Spinal cord (tissue), 9 donors: ENCODE measurements at regions not wholly inside any gene's neighbourhood (a gene's known extent, or its start where the extent isn't known, plus 50 kb on each side); places are given as distances from the start of the nearest gene placed in this dataset.
A peak's percentile ranks its signal among the peaks of the same experiment; 100 is the strongest.

Source experiments
- DNase-seq, 6 donors: peaks; one replicate each; pipeline versions ENCODE4 v3.0.0 to v3.0.0-alpha.2; 2013 to 2015; ENCODE audit warnings: low spot score in 6 of 6, low read depth in 4 of 6
- H3K27ac ChIP-seq: one replicate; pipeline ENCODE4 v1.5.1; 2013; ENCODE audit warnings: low read depth, low read length, control low read depth
- H3K27me3 ChIP-seq: one replicate; pipeline ENCODE4 v1.6.1; 2013; ENCODE audit warnings: low read length; ENCODE audit not compliant: control insufficient read depth, insufficient read depth
- H3K36me3 ChIP-seq: one replicate; pipeline ENCODE4 v1.6.1; 2013; ENCODE audit warnings: low read length; ENCODE audit not compliant: control insufficient read depth, insufficient read depth
- H3K4me1 ChIP-seq: one replicate; pipeline ENCODE4 v1.6.1; 2013; ENCODE audit warnings: low read length; ENCODE audit not compliant: control insufficient read depth, insufficient read depth
- H3K4me3 ChIP-seq: one replicate; pipeline ENCODE4 v1.5.1; 2013; ENCODE audit warnings: low read depth, low read length, control low read depth
- H3K9me3 ChIP-seq: one replicate; pipeline ENCODE4 v1.6.1; 2013; ENCODE audit warnings: low read length; ENCODE audit not compliant: control insufficient read depth, insufficient read depth
- WGBS: methylation state at CpG from one replicate; pipeline ENCODE4 v1.1.5; 2013; ENCODE audit warnings: missing lambda C conversion rate; ENCODE audit not compliant: insufficient coverage; 5-methylcytosine and 5-hydroxymethylcytosine counted together
- donor health status: healthy.

DNA sequence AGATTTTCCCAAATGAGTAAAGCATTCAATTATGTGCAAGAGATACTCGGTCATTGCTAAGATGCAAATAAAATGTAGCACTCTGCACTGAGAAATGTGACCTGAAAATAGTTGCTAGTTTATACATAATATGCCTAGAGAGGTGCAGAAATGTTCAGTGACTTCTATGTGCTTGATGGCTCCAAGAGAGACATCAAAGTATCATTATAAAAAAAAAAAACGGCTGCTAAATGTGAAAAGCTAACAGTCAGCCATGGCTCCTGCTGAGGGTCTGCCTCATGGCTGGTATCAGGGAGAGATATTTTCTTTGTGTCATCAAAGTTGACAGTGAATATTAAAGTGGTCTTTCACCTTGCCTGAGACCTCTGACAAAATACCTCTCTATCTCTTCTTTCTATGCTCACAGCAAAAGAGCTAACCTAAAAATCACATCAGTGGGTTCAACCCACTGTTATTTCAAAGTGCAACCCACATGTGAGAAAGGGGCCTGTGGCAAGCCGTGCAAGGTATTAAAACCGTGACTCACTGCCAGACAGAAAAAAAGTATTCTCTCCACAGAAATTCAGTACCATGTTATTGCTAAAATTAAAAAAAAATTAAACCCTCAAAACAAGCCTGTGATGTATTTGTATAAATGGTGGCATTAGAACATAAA lies 259.0 kb downstream of the HIVEP2 start:
- H3K27me3 ChIP-seq, result no peaks in the 10 kb centered on the region
- H3K4me1 ChIP-seq, result no peaks in the 10 kb centered on the region
- no peak overlapping the region for H3K27ac ChIP-seq
- no peaks in the 10 kb centered on the region for H3K36me3 ChIP-seq
- H3K9me3 ChIP-seq, result no peaks in the 10 kb centered on the region
- DNase-seq, result no peak
- no CpG with 5 or more reads among the region's 4 CpGs for WGBS
- H3K4me3 ChIP-seq, result no peak overlapping the region

GRCh38 chr6:142686507-142686887 lies 258.5 kb downstream of the HIVEP2 start:
- WGBS, result no CpG with 5 or more reads among the region's 2 CpGs

GRCh38 chr6:142692942-142693341 lies 252.0 kb downstream of the HIVEP2 start:
- DNase-seq, result peak; percentile 46 to 94 (median 67)
- Histone ChIP-seq H3K27me3 (no peaks in the 10 kb centered on the region), H3K9me3 (no peaks in the 10 kb centered on the region), H3K36me3 (no peaks in the 10 kb centered on the region), H3K4me3 (no peak overlapping the region), H3K27ac (peak overlapping the region; percentile 3), H3K4me1 (peaks cover 8% of the 10 kb centered on the region)
- 13% methylated on average over 9 of the region's 11 CpGs for WGBS

More at GRCh38 chr6:142686507-142686887, 258.5 kb downstream of the HIVEP2 start:
- no peaks in the 10 kb centered on the region for H3K36me3 ChIP-seq
- H3K27ac ChIP-seq, result no peak overlapping the region
- H3K4me3 ChIP-seq, result no peak overlapping the region
- H3K4me1 ChIP-seq, result no peaks in the 10 kb centered on the region
- no peaks in the 10 kb centered on the region for H3K27me3 ChIP-seq
- peak in 1 of 6 donors; percentile 56 for DNase-seq
- H3K9me3 ChIP-seq, result no peaks in the 10 kb centered on the region

GRCh38 chr6:142693441-142693840 lies 251.5 kb downstream of the HIVEP2 start:
- H3K9me3 ChIP-seq, result no peaks in the 10 kb centered on the region
- DNase-seq, result no peak
- H3K27ac ChIP-seq, result peak overlapping the region; percentile 3
- WGBS, result 60% methylated on average over 1 of the region's 4 CpGs
- peaks cover 13% of the 10 kb centered on the region for H3K4me1 ChIP-seq
- H3K36me3 ChIP-seq, result no peaks in the 10 kb centered on the region
- H3K27me3 ChIP-seq, result no peaks in the 10 kb centered on the region
- H3K4me3 ChIP-seq, result no peak overlapping the region

- no peaks in the 10 kb centered on the region for H3K9me3 ChIP-seq
- DNase-seq, result no peak
- H3K27me3 ChIP-seq, result no peaks in the 10 kb centered on the region
- H3K36me3 ChIP-seq, result no peaks in the 10 kb centered on the region
- no peak overlapping the region for H3K4me3 ChIP-seq
- 100% methylated on average over 1 of the region's 2 CpGs for WGBS
- peaks cover 13% of the 10 kb centered on the region for H3K4me1 ChIP-seq
- no peak overlapping the region for H3K27ac ChIP-seq
Observed at GRCh38 chr6:142694054-142694453, 250.9 kb downstream of the HIVEP2 start.

DNA sequence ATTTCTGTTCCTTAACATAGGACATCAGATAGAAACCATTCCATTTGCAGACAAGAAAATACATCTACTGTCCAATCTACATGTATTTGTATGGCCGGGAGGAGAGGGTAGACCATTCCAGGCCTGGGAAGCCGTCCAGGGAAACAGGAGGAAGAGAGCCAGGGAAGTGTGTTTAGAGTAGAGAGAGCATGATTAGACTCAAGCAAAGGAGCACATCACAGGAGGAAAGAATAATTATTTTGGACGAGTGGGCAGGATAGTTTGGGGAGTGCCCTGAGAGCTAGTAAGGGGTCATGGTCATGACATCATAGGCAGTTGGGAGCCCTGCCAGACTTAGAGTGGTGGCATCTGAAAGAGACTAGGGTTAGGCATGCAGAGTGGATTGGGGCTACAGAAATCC lies 250.0 kb downstream of the HIVEP2 start:
- no peak overlapping the region for H3K4me3 ChIP-seq
- H3K36me3 ChIP-seq, result no peaks in the 10 kb centered on the region
- WGBS, result 50% methylated on average over 3 of the region's 3 CpGs
- no peaks in the 10 kb centered on the region for H3K27me3 ChIP-seq
- DNase-seq, result peak in 1 of 6 donors; percentile 79
- no peaks in the 10 kb centered on the region for H3K9me3 ChIP-seq
- peaks cover 13% of the 10 kb centered on the region for H3K4me1 ChIP-seq
- H3K27ac ChIP-seq, result peak overlapping the region; percentile 16

- no peak overlapping the region for H3K27ac ChIP-seq
Observed at GRCh38 chr6:142696123-142697000, 248.6 kb downstream of the HIVEP2 start.

GRCh38 chr6:142697001-142697335 lies 248.0 kb downstream of the HIVEP2 start:
- Histone ChIP-seq H3K4me3 (no peak overlapping the region), H3K4me1 (peaks cover 13% of the 10 kb centered on the region), H3K27me3 (no peaks in the 10 kb centered on the region), H3K27ac (no peak overlapping the region), H3K36me3 (no peaks in the 10 kb centered on the region), H3K9me3 (no peaks in the 10 kb centered on the region)
- no peak for DNase-seq
- WGBS, result 83% methylated on average over 3 of the region's 3 CpGs

More at GRCh38 chr6:142696123-142697000, 248.6 kb downstream of the HIVEP2 start:
- peaks cover 13% of the 10 kb centered on the region for H3K4me1 ChIP-seq
- H3K27me3 ChIP-seq, result no peaks in the 10 kb centered on the region
- H3K4me3 ChIP-seq, result no peak overlapping the region
- H3K36me3 ChIP-seq, result no peaks in the 10 kb centered on the region
- H3K9me3 ChIP-seq, result no peaks in the 10 kb centered on the region
- WGBS, result 57% methylated on average over 10 of the region's 12 CpGs
- DNase-seq, result peak in 1 of 6 donors; percentile 92

- Histone ChIP-seq H3K27ac (peak overlapping the region; percentile 34), H3K36me3 (no peaks in the 10 kb centered on the region), H3K9me3 (no peaks in the 10 kb centered on the region), H3K27me3 (no peaks in the 10 kb centered on the region), H3K4me3 (no peak overlapping the region), H3K4me1 (peaks cover 19% of the 10 kb centered on the region)
- peak in 3 of 6 donors; percentile 38 to 88 (median 79) for DNase-seq
- WGBS, result 13% methylated on average over 3 of the region's 4 CpGs
Observed at GRCh38 chr6:142697922-142698321, 247.1 kb downstream of the HIVEP2 start.

GRCh38 chr6:142698751-142699150 lies 246.2 kb downstream of the HIVEP2 start:
- DNase-seq, result no peak
- peaks cover 21% of the 10 kb centered on the region for H3K4me1 ChIP-seq
- H3K9me3 ChIP-seq, result no peaks in the 10 kb centered on the region
- H3K27me3 ChIP-seq, result no peaks in the 10 kb centered on the region
- H3K27ac ChIP-seq, result no peak overlapping the region
- H3K4me3 ChIP-seq, result no peak overlapping the region
- H3K36me3 ChIP-seq, result no peaks in the 10 kb centered on the region
- 100% methylated on average over 2 of the region's 2 CpGs for WGBS
